GM23338 (cell line): ENCODE measurements at regions not wholly inside any gene's neighbourhood (a gene's known extent, or its start where the extent isn't known, plus 50 kb on each side); places are given as distances from the start of the nearest gene placed in this dataset.

ENCODE experiments used
- ATAC-seq: fragments of 200-7000 bp; cut with Tn5 transposase; 3 replicates; pipeline ENCODE4 v1.9.1; 2020
- DNase-seq: peaks from one replicate; pipeline ENCODE4 v3.0.0-alpha.2; 2015; ENCODE audit warnings: low spot score
- H2AFZ ChIP-seq: fragments of 200-600 bp; sonication (generic); 2 replicates; pipeline ENCODE4 v1.8.0; 2016; ENCODE audit warnings: antibody characterized with exemption, mild to moderate bottlenecking, moderate library complexity
- H3F3A ChIP-seq: fragments of 200-600 bp; sonication (generic); replicated peaks from 2 replicates; pipeline ENCODE4 v1.8.0; 2017; ENCODE audit warnings: antibody characterized with exemption, mixed run types, low read depth
- H3K27ac ChIP-seq: fragments of 200-600 bp; sonication (generic); 2 replicates; pipeline ENCODE4 v1.6.1; 2016; ENCODE audit warnings: low read depth
- H3K27me3 ChIP-seq: fragments of 200-600 bp; sonication (generic); 2 replicates; pipeline ENCODE4 v1.8.0; 2016; ENCODE audit warnings: mild to moderate bottlenecking, mixed run types, moderate library complexity; ENCODE audit not compliant: insufficient read depth
- H3K36me3 ChIP-seq: fragments of 200-600 bp; sonication (generic); 2 replicates; pipeline ENCODE4 v1.8.0; 2016; ENCODE audit warnings: mild to moderate bottlenecking; ENCODE audit not compliant: insufficient read depth
- H3K4me1 ChIP-seq: fragments of 200-600 bp; sonication (generic); 2 replicates; pipeline ENCODE4 v1.8.0; 2016; ENCODE audit warnings: mild to moderate bottlenecking, moderate library complexity; ENCODE audit not compliant: insufficient read depth
- H3K4me2 ChIP-seq: fragments of 200-600 bp; sonication (generic); 2 replicates; pipeline ENCODE4 v1.7.1; 2017; ENCODE audit warnings: mixed run types
- H3K4me3 ChIP-seq: fragments of 200-600 bp; sonication (generic); 2 replicates; pipeline ENCODE4 v1.6.1; 2016; ENCODE audit warnings: mixed run types
- H3K79me2 ChIP-seq: fragments of 200-600 bp; sonication (generic); replicated peaks from 2 replicates; pipeline ENCODE4 v1.8.0; 2017; ENCODE audit warnings: mild to moderate bottlenecking; ENCODE audit not compliant: insufficient read depth
- H3K9me2 ChIP-seq: fragments of 200-600 bp; sonication (generic); 2 replicates; pipeline ENCODE4 v1.8.0; 2017; ENCODE audit not compliant: insufficient read depth
- H4K20me1 ChIP-seq: fragments of 200-600 bp; sonication (generic); replicated peaks from 2 replicates; pipeline ENCODE4 v1.8.0; 2017; ENCODE audit warnings: mild to moderate bottlenecking; ENCODE audit not compliant: insufficient read depth
- H3K27ac Mint-ChIP-seq: 2 replicates; pipeline ENCODE4 v1.8.0; 2020; ENCODE audit warnings: inconsistent platforms, mild to moderate bottlenecking, moderate library complexity, mixed read lengths
- H3K27me3 Mint-ChIP-seq: 3 replicates; pipeline ENCODE4 v1.8.0; 2022; ENCODE audit warnings: low read depth, mild to moderate bottlenecking, moderate library complexity, mixed read lengths, inconsistent platforms; ENCODE audit not compliant: insufficient read depth, poor library complexity
- H3K36me3 Mint-ChIP-seq: 3 replicates; pipeline ENCODE4 v1.8.0; 2021; ENCODE audit warnings: low read depth, mild to moderate bottlenecking, inconsistent platforms, moderate library complexity, mixed read lengths
- H3K4me1 Mint-ChIP-seq: 3 replicates; pipeline ENCODE4 v1.8.0; 2020; ENCODE audit warnings: mild to moderate bottlenecking, inconsistent platforms, mixed read lengths
- H3K4me3 Mint-ChIP-seq: 3 replicates; pipeline ENCODE4 v1.8.0; 2021; ENCODE audit warnings: moderate library complexity, mild to moderate bottlenecking, inconsistent platforms, mixed read lengths
- H3K9me3 Mint-ChIP-seq: 3 replicates; pipeline ENCODE4 v1.8.0; 2020; ENCODE audit warnings: moderate library complexity, mild to moderate bottlenecking, inconsistent platforms, mixed read lengths
- CREB1 ChIP-seq: fragments of 250-450 bp; sonication (Bioruptor Pico); IDR thresholded peaks from 2 replicates; pipeline ENCODE4 v1.5.0; 2020; ENCODE audit warnings: low read depth, mild to moderate bottlenecking, moderate library complexity
- CTCF ChIP-seq, 2 experiments: fragments of 200-600 bp in 1 of 2; sonication (generic) in 1 of 2; conservative IDR thresholded peaks; 2 replicates each; pipeline versions ENCODE4 v1.5.1 to v1.6.1; 2016 to 2017; ENCODE audit warnings: antibody characterized with exemption in 2 of 2, low read depth in 2 of 2, mild to moderate bottlenecking in 2 of 2, moderate library complexity in 1 of 2
- JUNB ChIP-seq: IDR thresholded peaks from one replicate; pipeline ENCODE4 v1.6.1; 2016; ENCODE audit warnings: antibody characterized with exemption; ENCODE audit not compliant: unreplicated experiment
- REST ChIP-seq: IDR thresholded peaks from one replicate; pipeline ENCODE4 v1.6.1; 2018; ENCODE audit warnings: antibody characterized with exemption; ENCODE audit not compliant: unreplicated experiment
- STAT1 ChIP-seq: IDR thresholded peaks from one replicate; pipeline ENCODE4 v1.6.1; 2016; ENCODE audit warnings: antibody characterized with exemption; ENCODE audit not compliant: unreplicated experiment
- TF ChIP-seq, protein P1 (sequence below): fragments of 250-450 bp; sonication (Bioruptor Pico); IDR thresholded peaks from 2 replicates; pipeline ENCODE4 v1.5.0; 2020; ENCODE audit warnings: mild to moderate bottlenecking, moderate library complexity
- TF ChIP-seq, protein P2 (sequence below): IDR thresholded peaks from 2 replicates; pipeline ENCODE4 v1.6.1; 2016; ENCODE audit warnings: antibody characterized with exemption

GRCh38 chr20:1809131-1809572 is 86.1 kb upstream of the SIRPA start:
- Mint-ChIP-seq H3K4me3 (no peak overlapping the region), H3K27me3 (peaks cover 25% of the 10 kb centered on the region), H3K27ac (no peak overlapping the region), H3K36me3 (peaks cover 4% of the 10 kb centered on the region; the same call in 1 of the 3 replicates), H3K9me3 (no peaks in the 10 kb centered on the region), H3K4me1 (peaks cover 54% of the 10 kb centered on the region)
- H3F3A ChIP-seq = peaks cover 4% of the 10 kb centered on the region; the same call in 1 of the 2 replicates
- TF ChIP-seq CREB1 (CRISPR knock-in tag) (no peak), JUNB (no peak), REST (no peak), STAT1 (no peak), CTCF (conservative IDR thresholded peaks at IDR 0.05; ENCODE audit: low read depth in 2 of 2) (no peak)
- TF ChIP-seq, protein P1, sequence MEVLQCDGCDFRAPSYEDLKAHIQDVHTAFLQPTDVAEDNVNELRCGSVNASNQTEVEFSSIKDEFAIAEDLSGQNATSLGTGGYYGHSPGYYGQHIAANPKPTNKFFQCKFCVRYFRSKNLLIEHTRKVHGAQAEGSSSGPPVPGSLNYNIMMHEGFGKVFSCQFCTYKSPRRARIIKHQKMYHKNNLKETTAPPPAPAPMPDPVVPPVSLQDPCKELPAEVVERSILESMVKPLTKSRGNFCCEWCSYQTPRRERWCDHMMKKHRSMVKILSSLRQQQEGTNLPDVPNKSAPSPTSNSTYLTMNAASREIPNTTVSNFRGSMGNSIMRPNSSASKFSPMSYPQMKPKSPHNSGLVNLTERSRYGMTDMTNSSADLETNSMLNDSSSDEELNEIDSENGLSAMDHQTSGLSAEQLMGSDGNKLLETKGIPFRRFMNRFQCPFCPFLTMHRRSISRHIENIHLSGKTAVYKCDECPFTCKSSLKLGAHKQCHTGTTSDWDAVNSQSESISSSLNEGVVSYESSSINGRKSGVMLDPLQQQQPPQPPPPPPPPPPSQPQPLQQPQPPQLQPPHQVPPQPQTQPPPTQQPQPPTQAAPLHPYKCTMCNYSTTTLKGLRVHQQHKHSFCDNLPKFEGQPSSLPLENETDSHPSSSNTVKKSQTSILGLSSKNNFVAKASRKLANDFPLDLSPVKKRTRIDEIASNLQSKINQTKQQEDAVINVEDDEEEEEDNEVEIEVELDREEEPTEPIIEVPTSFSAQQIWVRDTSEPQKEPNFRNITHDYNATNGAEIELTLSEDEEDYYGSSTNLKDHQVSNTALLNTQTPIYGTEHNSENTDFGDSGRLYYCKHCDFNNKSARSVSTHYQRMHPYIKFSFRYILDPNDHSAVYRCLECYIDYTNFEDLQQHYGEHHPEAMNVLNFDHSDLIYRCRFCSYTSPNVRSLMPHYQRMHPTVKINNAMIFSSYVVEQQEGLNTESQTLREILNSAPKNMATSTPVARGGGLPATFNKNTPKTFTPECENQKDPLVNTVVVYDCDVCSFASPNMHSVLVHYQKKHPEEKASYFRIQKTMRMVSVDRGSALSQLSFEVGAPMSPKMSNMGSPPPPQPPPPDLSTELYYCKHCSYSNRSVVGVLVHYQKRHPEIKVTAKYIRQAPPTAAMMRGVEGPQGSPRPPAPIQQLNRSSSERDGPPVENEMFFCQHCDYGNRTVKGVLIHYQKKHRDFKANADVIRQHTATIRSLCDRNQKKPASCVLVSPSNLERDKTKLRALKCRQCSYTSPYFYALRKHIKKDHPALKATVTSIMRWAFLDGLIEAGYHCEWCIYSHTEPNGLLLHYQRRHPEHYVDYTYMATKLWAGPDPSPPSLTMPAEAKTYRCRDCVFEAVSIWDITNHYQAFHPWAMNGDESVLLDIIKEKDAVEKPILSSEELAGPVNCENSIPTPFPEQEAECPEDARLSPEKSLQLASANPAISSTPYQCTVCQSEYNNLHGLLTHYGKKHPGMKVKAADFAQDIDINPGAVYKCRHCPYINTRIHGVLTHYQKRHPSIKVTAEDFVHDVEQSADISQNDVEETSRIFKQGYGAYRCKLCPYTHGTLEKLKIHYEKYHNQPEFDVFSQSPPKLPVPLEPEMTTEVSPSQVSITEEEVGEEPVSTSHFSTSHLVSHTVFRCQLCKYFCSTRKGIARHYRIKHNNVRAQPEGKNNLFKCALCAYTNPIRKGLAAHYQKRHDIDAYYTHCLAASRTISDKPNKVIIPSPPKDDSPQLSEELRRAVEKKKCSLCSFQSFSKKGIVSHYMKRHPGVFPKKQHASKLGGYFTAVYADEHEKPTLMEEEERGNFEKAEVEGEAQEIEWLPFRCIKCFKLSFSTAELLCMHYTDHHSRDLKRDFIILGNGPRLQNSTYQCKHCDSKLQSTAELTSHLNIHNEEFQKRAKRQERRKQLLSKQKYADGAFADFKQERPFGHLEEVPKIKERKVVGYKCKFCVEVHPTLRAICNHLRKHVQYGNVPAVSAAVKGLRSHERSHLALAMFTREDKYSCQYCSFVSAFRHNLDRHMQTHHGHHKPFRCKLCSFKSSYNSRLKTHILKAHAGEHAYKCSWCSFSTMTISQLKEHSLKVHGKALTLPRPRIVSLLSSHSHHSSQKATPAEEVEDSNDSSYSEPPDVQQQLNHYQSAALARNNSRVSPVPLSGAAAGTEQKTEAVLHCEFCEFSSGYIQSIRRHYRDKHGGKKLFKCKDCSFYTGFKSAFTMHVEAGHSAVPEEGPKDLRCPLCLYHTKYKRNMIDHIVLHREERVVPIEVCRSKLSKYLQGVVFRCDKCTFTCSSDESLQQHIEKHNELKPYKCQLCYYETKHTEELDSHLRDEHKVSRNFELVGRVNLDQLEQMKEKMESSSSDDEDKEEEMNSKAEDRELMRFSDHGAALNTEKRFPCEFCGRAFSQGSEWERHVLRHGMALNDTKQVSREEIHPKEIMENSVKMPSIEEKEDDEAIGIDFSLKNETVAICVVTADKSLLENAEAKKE = no peak
- TF ChIP-seq, protein P2, sequence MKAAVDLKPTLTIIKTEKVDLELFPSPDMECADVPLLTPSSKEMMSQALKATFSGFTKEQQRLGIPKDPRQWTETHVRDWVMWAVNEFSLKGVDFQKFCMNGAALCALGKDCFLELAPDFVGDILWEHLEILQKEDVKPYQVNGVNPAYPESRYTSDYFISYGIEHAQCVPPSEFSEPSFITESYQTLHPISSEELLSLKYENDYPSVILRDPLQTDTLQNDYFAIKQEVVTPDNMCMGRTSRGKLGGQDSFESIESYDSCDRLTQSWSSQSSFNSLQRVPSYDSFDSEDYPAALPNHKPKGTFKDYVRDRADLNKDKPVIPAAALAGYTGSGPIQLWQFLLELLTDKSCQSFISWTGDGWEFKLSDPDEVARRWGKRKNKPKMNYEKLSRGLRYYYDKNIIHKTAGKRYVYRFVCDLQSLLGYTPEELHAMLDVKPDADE = no peak
- H4K20me1 ChIP-seq = no peaks in the 10 kb centered on the region
- no peak overlapping the region for H3K27ac ChIP-seq
- H3K4me2 ChIP-seq = no peak overlapping the region
- ATAC-seq (no peak), DNase-seq (no peak)
- H3K79me2 ChIP-seq = no peaks in the 10 kb centered on the region
- peaks cover 25% of the 10 kb centered on the region for H3K4me1 ChIP-seq
- H3K36me3 ChIP-seq = no peaks in the 10 kb centered on the region
- no peak overlapping the region for H3K4me3 ChIP-seq
- H2AFZ ChIP-seq = no peak overlapping the region
- H3K27me3 ChIP-seq = peaks cover 17% of the 10 kb centered on the region
- H3K9me2 ChIP-seq = no peaks in the 10 kb centered on the region
